Endodermal cell (in vitro differentiated cells): ENCODE measurements at regions not wholly inside any gene's neighbourhood (a gene's known extent, or its start where the extent isn't known, plus 50 kb on each side); places are given as distances from the start of the nearest gene placed in this dataset.

ENCODE experiments used
- DNase-seq: peaks from one replicate; pipeline ENCODE4 v3.0.0-alpha.2; 2017
- H3K27ac ChIP-seq: 2 replicates; pipeline ENCODE4 v1.5.1; 2013; ENCODE audit warnings: mild to moderate bottlenecking, low read depth, low read length, moderate library complexity
- H3K27me3 ChIP-seq: 2 replicates; pipeline ENCODE4 v1.6.1; 2013; ENCODE audit warnings: mild to moderate bottlenecking, low read length, moderate library complexity; ENCODE audit not compliant: insufficient read depth, control insufficient read depth, poor library complexity, severe bottlenecking
- H3K36me3 ChIP-seq: 2 replicates; pipeline ENCODE4 v1.7.0; 2013; ENCODE audit warnings: mild to moderate bottlenecking, low read length, moderate library complexity; ENCODE audit not compliant: control insufficient read depth, insufficient read depth
- H3K4me1 ChIP-seq: one replicate; pipeline ENCODE4 v1.7.0; 2013; ENCODE audit warnings: low read length; ENCODE audit not compliant: control insufficient read depth, insufficient read depth
- H3K4me3 ChIP-seq: 2 replicates; pipeline ENCODE4 v1.5.1; 2013; ENCODE audit warnings: mild to moderate bottlenecking, low read length, moderate library complexity
- H3K9ac ChIP-seq: 2 replicates; pipeline ENCODE4 v1.6.1; 2013; ENCODE audit warnings: mild to moderate bottlenecking, low read length, moderate library complexity; ENCODE audit not compliant: poor library complexity, severe bottlenecking; ENCODE audit errors: extremely low read depth
- H3K9me3 ChIP-seq: 2 replicates; pipeline ENCODE4 v1.6.1; 2013; ENCODE audit warnings: mild to moderate bottlenecking, low read length, moderate library complexity; ENCODE audit not compliant: control insufficient read depth
- H3K27ac Mint-ChIP-seq: 2 replicates; pipeline ENCODE4 v1.8.0; 2020; ENCODE audit warnings: mixed read lengths
- H3K27me3 Mint-ChIP-seq: 2 replicates; pipeline ENCODE4 v1.8.0; 2021; ENCODE audit warnings: mild to moderate bottlenecking, mixed read lengths; ENCODE audit not compliant: insufficient read depth
- H3K36me3 Mint-ChIP-seq: 2 replicates; pipeline ENCODE4 v1.8.0; 2020; ENCODE audit warnings: low read depth, mixed read lengths
- H3K4me1 Mint-ChIP-seq: 2 replicates; pipeline ENCODE4 v1.8.0; 2020; ENCODE audit warnings: mixed read lengths
- H3K4me3 Mint-ChIP-seq: 2 replicates; pipeline ENCODE4 v1.8.0; 2020; ENCODE audit warnings: mild to moderate bottlenecking, moderate library complexity, mixed read lengths
- H3K9me3 Mint-ChIP-seq: 2 replicates; pipeline ENCODE4 v1.8.0; 2020; ENCODE audit warnings: mild to moderate bottlenecking, mixed read lengths
- CTCF ChIP-seq: fragments of 200-600 bp; sonication (generic); conservative IDR thresholded peaks from 2 replicates; pipeline ENCODE4 v1.5.0; 2021; ENCODE audit warnings: antibody characterized with exemption, mild to moderate bottlenecking
- WGBS, 2 experiments: methylation state at CpG; one replicate each; pipeline versions ENCODE4 v1.1.5 to v1.1.7; 2013; ENCODE audit warnings: missing lambda C conversion rate in 2 of 2, mixed read lengths in 1 of 2; ENCODE audit not compliant: insufficient coverage in 1 of 2, insufficient read length in 1 of 2; 5-methylcytosine and 5-hydroxymethylcytosine counted together

- Histone ChIP-seq H3K36me3 (no peaks in the 10 kb centered on the region), H3K9me3 (no peaks in the 10 kb centered on the region), H3K4me3 (no peak overlapping the region), H3K27me3 (no peaks in the 10 kb centered on the region), H3K27ac (no peak overlapping the region), H3K9ac (no peak overlapping the region), H3K4me1 (no peaks in the 10 kb centered on the region)
- Mint-ChIP-seq H3K4me1 (no peaks in the 10 kb centered on the region), H3K36me3 (no peaks in the 10 kb centered on the region), H3K9me3 (no peaks in the 10 kb centered on the region), H3K27ac (no peak overlapping the region), H3K4me3 (no peak overlapping the region), H3K27me3 (peaks cover 3% of the 10 kb centered on the region)
- no peak for TF ChIP-seq CTCF
- WGBS, 2 experiments, result no CpG with 5 or more reads among the region's 1 CpG
- DNase-seq, result no peak
Observed at GRCh38 chr14:42011221-42011620, 404.5 kb downstream of the LRFN5 start.

GRCh38 chr14:42004321-42004720 lies 397.6 kb downstream of the LRFN5 start:
- H3K36me3 ChIP-seq, result no peaks in the 10 kb centered on the region
- DNase-seq, result peak; percentile 61
- no peak overlapping the region for H3K9ac ChIP-seq
- H3K4me1 ChIP-seq, result no peaks in the 10 kb centered on the region
- H3K9me3 ChIP-seq, result no peaks in the 10 kb centered on the region
- H3K27ac Mint-ChIP-seq, result peak overlapping the region; percentile 78
- H3K36me3 Mint-ChIP-seq, result no peaks in the 10 kb centered on the region
- peaks cover 3% of the 10 kb centered on the region for H3K27me3 Mint-ChIP-seq
- H3K4me1 Mint-ChIP-seq, result peaks cover 26% of the 10 kb centered on the region
- 60% methylated on average over 1 of the region's 1 CpG; no CpG with 5 or more reads in 1 of the 2 experiments for WGBS, 2 experiments
- no peak overlapping the region for H3K27ac ChIP-seq
- H3K9me3 Mint-ChIP-seq, result no peaks in the 10 kb centered on the region
- H3K4me3 Mint-ChIP-seq, result no peak overlapping the region
- no peak for TF ChIP-seq CTCF
- H3K4me3 ChIP-seq, result no peak overlapping the region
- no peaks in the 10 kb centered on the region for H3K27me3 ChIP-seq

GRCh38 chr14:42002141-42002540 lies 395.5 kb downstream of the LRFN5 start:
- 100% methylated on average over 1 of the region's 2 CpGs; no CpG with 5 or more reads in 1 of the 2 experiments for WGBS, 2 experiments
- no peak overlapping the region for H3K9ac ChIP-seq
- H3K4me1 ChIP-seq, result no peaks in the 10 kb centered on the region
- H3K9me3 ChIP-seq, result no peaks in the 10 kb centered on the region
- H3K27ac ChIP-seq, result no peak overlapping the region
- TF ChIP-seq CTCF, result no peak
- H3K36me3 Mint-ChIP-seq, result no peaks in the 10 kb centered on the region
- H3K9me3 Mint-ChIP-seq, result no peaks in the 10 kb centered on the region
- H3K36me3 ChIP-seq, result no peaks in the 10 kb centered on the region
- no peak overlapping the region for H3K27ac Mint-ChIP-seq
- no peak for DNase-seq
- H3K4me3 Mint-ChIP-seq, result no peak overlapping the region
- H3K4me1 Mint-ChIP-seq, result peaks cover 26% of the 10 kb centered on the region
- H3K27me3 ChIP-seq, result no peaks in the 10 kb centered on the region
- no peak overlapping the region for H3K4me3 ChIP-seq
- no peaks in the 10 kb centered on the region for H3K27me3 Mint-ChIP-seq
